HG02852 (cell line): ENCODE measurements at regions not wholly inside any gene's neighbourhood (a gene's known extent, or its start where the extent isn't known, plus 50 kb on each side); places are given as distances from the start of the nearest gene placed in this dataset.
"Not testable (repeated sequence)": the region's sequence is repeated elsewhere in the genome, so short reads cannot be mapped to it uniquely, and the experiment has no call there.

Experiments used
- ATAC-seq: cut with Tn5 transposase; IDR thresholded peaks from one replicate; pipeline ENCODE4 v1.9.1; 2021; ENCODE audit warnings: mild to moderate bottlenecking, moderate library complexity; ENCODE audit not compliant: unreplicated experiment

DNA sequence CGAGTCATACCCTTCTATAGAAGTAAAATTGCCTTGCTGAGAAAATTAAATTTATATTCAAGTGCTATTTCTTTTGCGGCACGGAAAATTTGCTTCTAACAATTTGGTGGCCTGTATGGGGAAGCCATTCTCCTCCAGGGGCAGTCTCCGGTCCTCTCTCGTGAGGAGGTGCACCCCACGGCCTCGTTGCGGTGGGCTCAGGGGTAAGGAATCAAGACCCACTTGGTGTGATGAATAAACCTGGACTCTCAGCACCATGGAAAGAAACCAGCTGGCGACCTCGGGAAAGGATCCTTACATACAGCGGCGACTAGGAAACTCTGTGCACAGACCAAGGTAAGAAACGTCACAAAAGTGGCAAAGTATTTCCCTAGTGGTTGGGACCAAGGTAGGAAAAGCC lies 252.9 kb downstream of the DPY19L2 start:
- ATAC-seq, result no peak

DNA sequence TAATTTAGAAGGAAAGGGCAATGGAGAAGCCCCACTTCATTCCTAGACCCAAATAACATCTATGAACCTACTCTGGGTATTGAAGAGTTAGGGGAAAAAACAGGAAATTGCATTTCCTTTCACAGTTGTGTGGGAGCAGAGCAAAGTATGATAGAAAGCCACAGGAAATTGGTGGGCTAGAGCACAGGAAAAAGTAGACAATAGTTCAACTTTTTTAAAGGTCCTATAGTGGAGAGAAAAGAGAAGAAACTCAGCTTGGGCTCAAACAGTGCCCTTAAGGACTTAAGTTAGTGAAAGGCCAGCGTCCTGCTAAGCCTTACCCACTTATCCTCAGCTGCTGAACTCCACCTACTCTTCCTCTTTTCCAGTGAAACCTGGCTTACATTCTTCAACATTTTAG lies 258.1 kb downstream of the DPY19L2 start:
- no peak for ATAC-seq

DNA sequence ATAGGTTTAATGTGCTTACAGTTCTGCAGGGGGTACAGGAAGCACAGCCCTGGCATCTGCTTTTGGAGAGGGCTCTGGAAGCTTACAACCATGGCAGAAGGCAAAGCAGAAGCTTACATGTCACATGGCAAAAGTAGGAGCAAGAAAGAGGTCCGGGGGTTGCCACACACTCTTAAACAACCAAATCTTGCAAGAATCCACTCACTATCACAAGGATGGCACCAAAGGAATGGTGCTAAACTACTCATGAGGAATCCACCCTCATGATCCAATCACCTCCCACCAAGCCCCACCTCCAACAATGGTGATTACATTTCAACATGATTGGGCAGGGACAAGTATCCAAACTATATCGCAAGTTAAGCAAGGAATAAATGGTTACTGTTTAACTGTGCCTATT lies 255.8 kb upstream of the AVPR1A start:
- ATAC-seq, result no peak

DNA sequence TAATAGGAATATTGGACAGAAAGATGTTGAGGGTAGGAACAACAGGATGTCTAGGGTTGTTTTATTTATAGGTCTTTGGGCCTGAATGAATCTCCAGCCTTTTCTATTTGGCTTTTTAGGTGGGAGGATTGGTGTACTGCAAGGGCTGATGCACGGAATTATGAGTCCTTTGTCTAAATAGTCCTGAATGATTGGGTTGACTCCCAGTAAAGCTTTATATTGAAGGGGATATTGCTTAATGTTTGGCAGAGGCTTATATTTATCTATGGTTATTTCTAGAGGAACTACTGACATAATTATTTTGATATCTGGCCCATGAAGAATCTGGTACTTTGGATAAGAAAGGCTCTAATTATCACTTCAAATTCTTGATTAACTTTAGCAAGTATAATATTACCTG lies 253.6 kb upstream of the AVPR1A start:
- no peak for ATAC-seq

DNA sequence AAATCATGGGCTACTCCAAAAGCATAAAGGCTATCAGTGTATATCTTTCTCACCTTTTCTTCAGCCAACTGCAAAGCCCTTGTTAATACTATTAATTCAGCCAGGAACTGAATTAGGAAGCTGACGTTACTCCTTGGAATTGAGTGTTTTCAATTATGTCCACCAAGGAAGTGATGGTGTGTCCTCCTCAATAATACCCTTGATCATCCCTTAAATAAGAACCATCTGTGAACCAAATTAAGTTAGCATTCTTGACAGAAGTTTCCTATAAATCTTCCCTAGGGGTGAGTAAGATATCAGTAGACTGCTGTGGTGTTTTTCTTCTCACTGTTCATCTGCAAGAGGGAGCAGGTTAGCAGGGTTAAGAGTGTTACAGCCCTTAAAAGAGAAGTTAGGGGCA lies 252.3 kb upstream of the AVPR1A start:
- ATAC-seq, result no peak

DNA sequence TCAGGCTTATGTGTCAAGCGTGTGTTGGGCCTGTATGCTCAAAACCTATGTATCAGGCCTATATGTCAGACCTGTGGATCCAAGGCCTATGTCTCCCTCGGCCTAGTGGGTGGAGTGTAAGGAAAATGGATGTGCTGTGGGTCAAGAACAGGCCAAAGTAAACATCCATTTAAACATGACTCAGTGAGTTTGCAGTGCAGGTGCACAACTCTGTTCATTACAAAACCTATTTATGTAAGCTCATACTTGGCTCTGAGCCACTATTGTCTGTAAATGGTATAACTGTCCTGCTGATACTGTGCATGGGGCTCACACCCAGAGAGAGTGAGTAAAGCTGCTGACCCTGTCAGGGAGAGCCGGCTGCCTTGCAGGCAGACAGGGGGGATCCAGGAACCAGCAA lies 249.7 kb upstream of the AVPR1A start:
- ATAC-seq, result no peak

DNA sequence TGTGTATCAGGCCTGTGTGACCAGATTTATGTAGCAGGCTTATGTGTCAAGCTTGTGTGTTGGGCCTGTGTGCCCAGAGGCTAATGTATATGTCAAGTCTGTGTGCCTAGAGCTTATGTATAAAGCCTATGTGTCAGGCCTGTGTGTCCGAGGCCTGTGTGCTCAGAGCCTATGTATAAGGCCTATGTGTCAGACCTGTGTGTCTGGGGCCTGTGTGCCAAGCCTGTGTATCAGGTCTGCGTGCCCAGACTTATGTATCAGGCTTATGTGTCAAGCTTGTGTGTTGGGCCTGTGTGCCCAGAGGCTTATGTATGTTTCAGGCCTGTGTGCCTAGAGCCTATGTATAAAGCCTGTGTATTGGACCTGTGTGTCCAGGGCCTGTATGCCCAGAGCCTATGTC lies 249.3 kb upstream of the AVPR1A start:
- ATAC-seq, result no peak

DNA sequence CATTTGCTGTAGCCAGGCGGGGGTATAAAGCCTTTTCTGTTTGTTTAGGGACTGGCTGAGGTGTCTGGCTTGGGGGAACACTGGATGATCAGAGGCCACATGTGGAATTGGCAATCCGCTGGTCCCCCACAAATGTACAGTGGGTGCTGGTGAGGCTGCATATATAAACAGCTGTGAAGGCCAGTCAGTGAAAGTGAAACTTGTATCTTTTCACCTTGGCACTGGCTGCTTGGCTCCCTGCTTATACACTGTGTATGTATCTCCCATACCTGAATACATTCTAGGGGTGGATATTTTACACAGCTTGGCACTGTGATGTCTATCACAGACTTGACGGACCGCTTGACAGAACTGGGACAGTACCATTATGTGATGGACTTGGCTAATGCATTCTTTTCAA lies 246.8 kb upstream of the AVPR1A start:
- ATAC-seq, result no peak

DNA sequence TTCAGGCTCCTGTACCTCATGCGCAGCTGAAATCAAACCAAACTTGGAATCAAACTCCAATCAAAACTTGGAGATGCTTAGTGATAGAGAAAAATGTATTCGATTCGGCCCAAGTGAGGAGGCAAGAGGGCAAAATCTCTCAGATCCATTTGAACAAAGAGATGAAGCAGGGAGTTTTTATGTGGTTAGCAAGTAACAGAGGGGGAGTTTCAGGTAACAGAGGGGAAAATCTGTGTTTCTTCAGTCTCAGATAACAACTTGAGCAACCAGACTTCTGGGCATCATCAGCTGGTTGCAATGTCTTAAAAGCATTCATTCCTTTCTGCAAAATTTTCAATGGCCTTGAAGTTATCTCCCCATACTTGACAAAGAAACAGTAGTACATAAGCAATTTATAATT lies 245.1 kb upstream of the AVPR1A start:
- ATAC-seq, result no peak

DNA sequence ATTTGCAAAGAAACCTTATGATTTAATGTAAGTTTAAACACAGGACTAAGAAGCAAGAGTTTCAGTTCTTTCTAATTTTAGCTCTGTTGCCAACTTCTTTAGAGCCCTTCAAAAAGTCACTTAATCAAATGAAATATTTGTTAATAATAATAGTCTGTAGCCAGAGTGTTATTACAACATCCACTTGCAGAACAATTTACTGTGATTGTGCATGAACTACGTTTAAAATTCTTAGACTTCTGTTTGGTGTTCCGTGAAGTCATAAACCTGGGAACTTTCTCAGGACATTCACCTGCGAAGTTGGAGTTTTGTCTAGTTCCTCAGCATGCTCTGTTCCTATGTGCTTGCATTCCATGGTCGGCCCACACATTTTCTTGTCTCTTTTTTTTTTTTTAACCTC lies 244.0 kb upstream of the AVPR1A start:
- ATAC-seq, result no peak

DNA sequence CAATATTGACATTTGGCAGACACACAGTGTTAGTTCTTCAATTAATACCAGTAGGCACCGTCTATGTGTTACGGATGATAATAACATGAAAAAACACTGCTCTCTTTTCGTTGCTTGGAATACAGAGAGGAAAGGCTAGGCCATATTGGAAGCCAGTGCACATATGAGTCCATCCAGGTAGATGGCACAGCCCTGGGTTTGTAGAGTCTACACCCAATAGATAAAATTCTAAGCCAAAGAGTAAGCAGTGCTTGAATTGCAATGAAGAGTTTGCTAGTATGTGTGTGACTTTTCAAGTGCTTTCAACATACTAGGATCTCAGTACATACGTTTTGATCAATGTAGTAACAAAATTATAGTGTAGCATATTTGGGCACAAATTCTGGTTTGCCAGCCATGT lies 243.3 kb upstream of the AVPR1A start:
- ATAC-seq, result no peak

DNA sequence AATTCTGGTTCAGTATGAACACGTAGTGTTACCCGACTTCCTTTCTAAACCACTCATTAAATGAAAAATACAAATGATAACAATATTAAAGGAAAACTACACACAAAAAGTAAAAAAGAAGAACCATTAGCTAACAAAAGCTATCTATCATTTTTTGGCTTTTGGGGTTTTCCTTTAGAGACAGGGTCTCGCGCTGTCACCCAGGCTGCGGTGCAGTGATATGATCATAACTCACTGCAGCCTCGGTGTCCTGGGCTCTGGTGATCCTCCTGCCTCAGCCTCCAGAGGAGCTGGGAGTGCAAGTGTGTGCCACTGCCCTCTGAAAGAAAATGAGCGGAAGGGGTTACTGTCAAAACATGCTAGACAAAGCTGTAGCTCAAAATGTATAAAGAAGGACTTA lies 238.2 kb upstream of the AVPR1A start:
- ATAC-seq, result no peak

DNA sequence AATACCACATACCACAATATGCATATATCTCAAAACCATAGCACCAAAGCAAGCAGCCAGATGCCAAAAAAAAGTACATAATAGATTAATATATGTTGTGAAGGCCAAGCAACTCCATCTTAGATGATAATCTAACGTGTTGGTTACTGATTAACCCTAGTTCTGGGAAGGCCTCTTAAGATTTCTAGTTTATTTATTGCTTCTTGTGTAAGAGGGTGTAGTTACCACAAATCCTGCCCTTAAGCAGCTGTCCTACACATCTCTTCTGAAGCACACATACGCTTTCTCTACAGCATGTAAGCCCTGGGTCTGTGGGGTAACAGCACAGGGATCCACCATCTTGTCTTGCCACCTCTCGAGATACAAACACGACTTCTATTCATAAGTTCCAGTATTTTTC lies 236.8 kb upstream of the AVPR1A start:
- no peak for ATAC-seq

DNA sequence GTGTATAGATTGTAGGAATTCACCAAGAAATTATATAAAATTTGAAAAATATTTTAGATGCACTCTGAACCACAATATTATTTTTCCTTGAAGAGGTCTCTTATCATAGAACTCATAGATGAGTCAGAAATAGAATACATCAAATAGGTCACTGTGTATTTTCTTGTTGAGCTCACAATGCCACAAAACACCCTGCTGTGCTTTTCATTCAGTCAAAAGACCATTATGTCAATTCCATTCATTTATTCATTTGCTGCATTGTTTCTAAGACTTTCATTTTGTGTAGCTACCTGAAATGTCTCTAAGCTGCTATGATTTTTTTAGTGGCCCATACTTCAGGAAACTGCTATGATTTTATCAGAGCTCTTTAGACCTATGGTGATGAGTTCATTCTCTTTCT lies 231.9 kb upstream of the AVPR1A start:
- no peak for ATAC-seq

DNA sequence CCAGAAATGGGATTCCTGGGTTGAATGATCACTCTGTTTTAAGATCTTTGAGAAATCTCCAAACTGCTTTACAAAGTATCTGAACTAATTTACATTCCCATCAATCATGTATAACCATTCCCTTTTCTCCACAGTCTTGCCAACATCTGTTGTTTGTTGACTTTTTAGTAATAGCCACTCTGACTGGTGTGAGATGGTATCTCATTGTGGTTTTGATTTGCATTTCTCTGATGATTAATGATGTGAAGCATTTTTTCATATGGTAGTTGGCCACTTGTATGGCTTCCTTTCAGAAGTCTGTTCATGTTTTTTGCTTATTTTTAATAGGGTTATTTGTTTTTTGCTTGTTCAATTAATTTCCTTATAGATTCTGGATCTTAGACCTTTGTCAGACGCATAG lies 211.8 kb upstream of the AVPR1A start:
- no peak for ATAC-seq

DNA sequence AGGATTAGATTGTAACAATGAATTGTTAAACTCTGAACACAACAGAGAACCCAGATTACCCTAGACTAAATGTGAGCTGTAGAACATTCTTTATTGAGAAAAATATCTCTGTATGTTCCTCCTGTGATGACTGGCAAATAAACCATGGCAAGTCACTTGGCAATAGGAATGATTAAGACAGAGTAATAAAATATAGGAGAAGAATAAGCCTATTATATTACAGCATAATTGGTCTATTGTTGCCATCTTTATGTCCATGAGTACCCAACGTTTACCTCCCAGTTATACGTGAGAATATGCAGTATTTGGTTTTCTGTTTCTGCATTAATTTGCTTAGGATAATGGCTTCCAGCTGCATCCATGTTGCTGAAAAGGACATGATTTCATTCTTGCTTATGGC lies 211.2 kb upstream of the AVPR1A start:
- no peak for ATAC-seq

DNA sequence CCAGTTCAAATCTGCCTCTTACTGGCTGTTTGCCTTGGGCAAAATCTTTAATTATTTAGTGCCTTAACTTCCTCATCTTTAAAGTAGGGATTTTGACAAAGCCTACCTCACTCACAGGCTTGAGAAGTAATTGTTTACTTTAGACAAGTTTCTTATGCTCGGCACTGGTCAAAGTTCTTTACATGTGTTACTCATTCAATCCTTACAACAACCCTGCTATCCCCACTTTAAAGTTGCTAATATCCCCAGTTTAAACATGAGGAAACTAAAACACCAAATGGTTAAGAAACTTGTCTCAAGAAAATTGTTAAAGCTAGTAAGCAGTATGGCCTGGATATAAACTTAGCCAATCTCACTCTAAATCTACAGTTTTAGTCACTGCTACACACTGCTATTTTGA lies 204.0 kb upstream of the AVPR1A start:
- no peak for ATAC-seq

DNA sequence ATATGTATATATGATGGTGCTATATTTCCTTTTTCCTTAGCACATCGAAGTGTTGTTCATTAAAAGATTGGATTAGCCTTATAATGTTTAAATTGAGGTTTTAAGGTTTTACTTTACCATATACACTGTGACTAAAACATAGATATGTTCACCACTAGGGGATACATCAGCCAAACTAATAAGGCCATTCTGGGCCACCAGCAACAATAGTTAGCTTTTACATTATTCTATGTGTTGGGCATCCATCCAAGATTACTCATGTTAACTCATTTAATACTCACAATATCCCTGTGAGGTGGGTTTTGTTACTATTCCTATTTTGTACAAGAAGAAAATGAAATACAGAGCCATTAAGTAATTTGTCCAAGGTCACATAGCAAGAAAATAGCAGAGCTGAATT lies 202.6 kb upstream of the AVPR1A start:
- no peak for ATAC-seq

DNA sequence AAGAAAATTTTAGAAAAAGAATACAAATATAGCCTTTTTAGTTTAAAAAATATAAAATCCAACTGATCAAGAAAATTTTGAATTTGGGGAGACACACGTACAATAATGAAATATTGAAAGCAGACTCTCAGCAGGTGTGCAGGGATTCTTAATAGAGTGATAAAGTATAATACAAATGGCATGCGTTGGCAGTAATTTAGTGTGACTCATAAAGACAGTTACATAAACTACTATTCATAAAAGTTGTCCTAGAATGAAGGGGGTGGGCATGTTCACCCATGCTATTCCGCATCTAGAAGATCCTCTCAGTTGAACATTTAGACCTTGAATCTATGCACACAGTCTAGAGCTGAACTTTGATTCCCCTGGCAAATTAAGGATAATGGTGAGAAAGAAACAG lies 200.4 kb upstream of the AVPR1A start:
- ATAC-seq, result no peak

DNA sequence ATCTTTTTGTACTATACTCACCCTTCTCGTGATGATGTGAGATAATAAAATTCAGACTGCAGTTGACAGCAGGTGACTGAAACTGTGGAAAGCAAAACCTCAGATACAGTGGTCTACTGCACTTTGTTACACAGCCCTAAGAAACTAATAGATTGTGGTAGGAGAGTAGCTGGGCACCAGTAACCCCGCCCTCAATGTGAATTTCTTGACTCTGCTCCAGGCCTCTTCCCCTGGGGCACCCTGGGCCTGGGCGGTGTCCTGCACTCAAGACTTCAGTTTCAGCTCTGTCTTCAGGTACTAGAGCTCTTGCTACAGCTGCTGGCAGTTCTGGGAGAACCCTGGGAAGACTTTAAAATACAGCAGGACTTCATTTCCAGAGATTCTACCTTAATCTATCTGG lies 197.6 kb upstream of the AVPR1A start:
- no peak for ATAC-seq

DNA sequence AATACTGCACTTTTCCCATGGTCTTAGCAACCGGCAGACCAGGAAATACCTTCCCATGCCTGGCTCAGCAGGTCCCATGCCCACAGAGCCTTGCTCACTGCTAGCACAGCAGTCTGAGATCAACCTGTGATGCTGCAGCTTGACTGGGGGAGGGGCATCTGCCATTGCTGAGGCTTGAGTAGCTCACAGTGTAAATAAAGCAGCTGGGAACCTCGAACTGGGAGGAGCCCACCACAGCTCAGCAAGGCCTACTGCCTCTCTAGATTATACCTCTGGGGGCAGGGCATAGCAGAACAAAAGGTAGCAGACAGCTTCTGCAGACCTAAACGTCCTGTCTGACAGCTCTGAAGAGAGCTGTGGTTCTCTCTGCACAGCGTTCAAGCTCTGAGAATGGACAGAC lies 186.2 kb upstream of the AVPR1A start:
- ATAC-seq, result not testable (repeated sequence)

DNA sequence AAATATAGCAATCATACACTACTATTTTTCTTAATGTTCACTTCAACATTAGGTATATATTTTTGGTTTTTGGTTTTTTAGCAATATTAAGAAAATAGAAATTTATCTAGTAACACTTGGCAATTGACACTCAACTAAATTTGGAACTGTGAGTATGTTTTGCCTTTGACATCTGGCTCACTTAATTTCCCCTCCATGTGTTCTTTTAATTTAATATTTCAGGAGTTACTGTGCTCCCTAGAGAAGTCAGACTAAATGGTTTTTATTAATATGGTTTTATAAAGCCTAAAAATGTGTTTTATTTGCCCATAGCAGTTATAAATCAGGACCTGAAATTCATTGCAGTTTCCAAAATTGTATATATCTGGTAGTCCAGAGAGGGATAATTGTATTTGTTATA lies 175.3 kb upstream of the AVPR1A start:
- no peak for ATAC-seq

DNA sequence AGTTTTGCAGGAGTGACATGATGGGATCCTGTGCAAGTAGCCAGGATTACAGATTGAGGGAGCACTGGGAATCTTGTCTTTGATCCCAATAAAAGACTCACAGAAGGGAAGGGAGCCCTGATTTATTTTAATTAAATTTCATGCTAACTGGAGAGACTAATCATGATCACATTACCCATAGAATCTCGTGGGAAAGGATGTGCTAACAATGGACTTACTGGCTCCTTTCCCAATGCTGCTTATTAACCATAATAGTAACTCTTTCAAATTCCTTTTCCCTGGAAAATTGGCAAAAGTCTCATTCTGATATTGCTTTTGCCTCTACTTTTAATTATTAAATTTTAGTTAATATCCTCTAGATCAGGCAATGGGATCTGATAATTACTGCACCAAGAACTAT lies 174.8 kb upstream of the AVPR1A start:
- no peak for ATAC-seq

DNA sequence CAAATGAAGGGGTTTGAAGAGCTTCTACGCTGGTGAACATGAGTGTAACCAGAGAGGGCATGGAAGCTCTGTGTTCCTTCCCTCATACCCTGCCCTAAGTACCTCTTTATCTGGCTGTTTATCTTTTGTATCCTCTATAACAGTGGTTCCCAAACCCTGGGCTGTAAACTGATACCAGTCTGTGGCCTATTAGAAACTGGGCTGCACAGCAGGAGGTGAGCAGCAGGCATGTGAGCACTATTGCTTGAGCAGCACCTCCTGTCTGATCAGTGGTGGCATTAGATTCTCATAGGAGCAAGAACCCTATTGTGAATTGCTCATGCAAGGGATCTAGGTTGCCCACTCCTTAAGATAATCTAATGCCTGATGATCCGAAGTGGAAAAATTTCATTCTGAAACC lies 172.9 kb upstream of the AVPR1A start:
- no peak for ATAC-seq
